HepG2 (cell line): ENCODE measurements at regions not wholly inside any gene's neighbourhood (a gene's known extent, or its start where the extent isn't known, plus 50 kb on each side); places are given as distances from the start of the nearest gene placed in this dataset.

Experiments
- ASH2L ChIP-seq: fragments of 300-600, 200-600 bp; sonication (generic); IDR thresholded peaks from 2 replicates; pipeline ENCODE4 v1.7.0; 2017; ENCODE audit warnings: low read depth, mild to moderate bottlenecking, moderate library complexity, mixed read lengths, low read length; ENCODE audit not compliant: insufficient read length
- CTCF ChIP-seq: sonication (generic); formaldehyde crosslinking; IDR thresholded peaks from 2 replicates; pipeline ENCODE4 v1.5.0; 2020; ENCODE audit warnings: mild to moderate bottlenecking, missing genetic modification reagents, moderate library complexity
- POLR2A ChIP-seq, 2 experiments: IDR thresholded peaks; 2 replicates each; pipeline ENCODE4 v1.6.1; 2011; ENCODE audit warnings: low read depth in 2 of 2, low read length in 2 of 2, mild to moderate bottlenecking in 1 of 2, moderate library complexity in 1 of 2; ENCODE audit not compliant: insufficient read depth in 1 of 2
- RELA ChIP-seq: sonication (generic); formaldehyde crosslinking; IDR thresholded peaks from 2 replicates; pipeline ENCODE4 v1.4.0; 2020; ENCODE audit warnings: missing genetic modification reagents
- RERE ChIP-seq: IDR thresholded peaks from 2 replicates; pipeline ENCODE4 v1.6.1; 2016; ENCODE audit warnings: low read depth, missing genetic modification reagents, missing compliant biosample characterization
- USF2 ChIP-seq, 2 experiments: sonication (generic) in 1 of 2; formaldehyde crosslinking in 1 of 2; IDR thresholded peaks; 2 replicates each; pipeline versions ENCODE4 v1.5.1 to v1.6.1; 2011 to 2020; ENCODE audit warnings: borderline replicate concordance in 1 of 2, low read depth in 1 of 2, low read length in 1 of 2, mild to moderate bottlenecking in 1 of 2, missing genetic modification reagents in 1 of 2, moderate library complexity in 1 of 2
- WIZ ChIP-seq: sonication (generic); formaldehyde crosslinking; IDR thresholded peaks from 2 replicates; pipeline ENCODE4 v1.5.1; 2020; ENCODE audit warnings: mild to moderate bottlenecking, missing genetic modification reagents
- ZBTB43 ChIP-seq: sonication (generic); formaldehyde crosslinking; conservative IDR thresholded peaks from 2 replicates; pipeline ENCODE4 v1.4.0; 2020; ENCODE audit warnings: missing genetic modification reagents
- ZBTB7B ChIP-seq: sonication (generic); formaldehyde crosslinking; IDR thresholded peaks from 2 replicates; pipeline ENCODE4 v1.4.0; 2020; ENCODE audit warnings: missing genetic modification reagents
- ZNF644 ChIP-seq: IDR thresholded peaks from 2 replicates; pipeline ENCODE4 v1.6.1; 2016; ENCODE audit warnings: low read depth
- TF ChIP-seq, protein P1 (sequence below): sonication (generic); formaldehyde crosslinking; IDR thresholded peaks from 2 replicates; pipeline ENCODE4 v1.5.1; 2020; ENCODE audit warnings: mild to moderate bottlenecking, missing genetic modification reagents, moderate library complexity

DNA sequence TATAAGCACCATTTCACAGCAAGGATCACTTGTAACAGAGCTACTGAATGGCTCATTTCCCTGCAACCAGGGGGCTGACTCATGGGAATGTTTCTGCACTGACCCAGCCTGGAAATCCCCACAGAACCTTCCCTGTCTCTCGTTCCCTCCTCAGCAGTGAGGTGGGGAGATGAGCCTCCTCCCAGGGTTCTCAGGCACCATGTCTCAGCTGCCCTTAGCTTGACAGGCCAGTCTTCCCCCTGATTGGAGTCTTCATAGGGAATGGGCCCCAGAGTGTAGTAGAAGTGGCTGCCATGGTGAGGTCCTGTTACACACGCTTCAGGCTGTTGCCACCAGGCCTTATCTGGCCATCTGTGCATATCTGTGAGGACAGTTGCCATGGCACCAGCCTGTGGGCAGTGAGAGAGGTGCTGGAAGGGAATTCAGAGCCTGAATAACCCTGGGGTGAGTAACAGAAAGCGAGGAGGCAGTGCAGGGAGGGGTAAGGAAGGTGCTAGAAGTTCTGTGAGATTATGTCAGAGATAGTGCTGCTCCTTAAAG lies 324.4 kb downstream of the ENC1 start:
- TF ChIP-seq ZBTB7B (CRISPR knock-in tag): no peak
- no peak for TF ChIP-seq ASH2L
- TF ChIP-seq, protein P1, sequence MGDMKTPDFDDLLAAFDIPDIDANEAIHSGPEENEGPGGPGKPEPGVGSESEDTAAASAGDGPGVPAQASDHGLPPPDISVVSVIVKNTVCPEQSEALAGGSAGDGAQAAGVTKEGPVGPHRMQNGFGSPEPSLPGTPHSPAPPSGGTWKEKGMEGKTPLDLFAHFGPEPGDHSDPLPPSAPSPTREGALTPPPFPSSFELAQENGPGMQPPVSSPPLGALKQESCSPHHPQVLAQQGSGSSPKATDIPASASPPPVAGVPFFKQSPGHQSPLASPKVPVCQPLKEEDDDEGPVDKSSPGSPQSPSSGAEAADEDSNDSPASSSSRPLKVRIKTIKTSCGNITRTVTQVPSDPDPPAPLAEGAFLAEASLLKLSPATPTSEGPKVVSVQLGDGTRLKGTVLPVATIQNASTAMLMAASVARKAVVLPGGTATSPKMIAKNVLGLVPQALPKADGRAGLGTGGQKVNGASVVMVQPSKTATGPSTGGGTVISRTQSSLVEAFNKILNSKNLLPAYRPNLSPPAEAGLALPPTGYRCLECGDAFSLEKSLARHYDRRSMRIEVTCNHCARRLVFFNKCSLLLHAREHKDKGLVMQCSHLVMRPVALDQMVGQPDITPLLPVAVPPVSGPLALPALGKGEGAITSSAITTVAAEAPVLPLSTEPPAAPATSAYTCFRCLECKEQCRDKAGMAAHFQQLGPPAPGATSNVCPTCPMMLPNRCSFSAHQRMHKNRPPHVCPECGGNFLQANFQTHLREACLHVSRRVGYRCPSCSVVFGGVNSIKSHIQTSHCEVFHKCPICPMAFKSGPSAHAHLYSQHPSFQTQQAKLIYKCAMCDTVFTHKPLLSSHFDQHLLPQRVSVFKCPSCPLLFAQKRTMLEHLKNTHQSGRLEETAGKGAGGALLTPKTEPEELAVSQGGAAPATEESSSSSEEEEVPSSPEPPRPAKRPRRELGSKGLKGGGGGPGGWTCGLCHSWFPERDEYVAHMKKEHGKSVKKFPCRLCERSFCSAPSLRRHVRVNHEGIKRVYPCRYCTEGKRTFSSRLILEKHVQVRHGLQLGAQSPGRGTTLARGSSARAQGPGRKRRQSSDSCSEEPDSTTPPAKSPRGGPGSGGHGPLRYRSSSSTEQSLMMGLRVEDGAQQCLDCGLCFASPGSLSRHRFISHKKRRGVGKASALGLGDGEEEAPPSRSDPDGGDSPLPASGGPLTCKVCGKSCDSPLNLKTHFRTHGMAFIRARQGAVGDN (CRISPR knock-in tag): no peak
- TF ChIP-seq USF2 (IDR thresholded peaks at IDR 0.05; ENCODE audit: low read depth, low read length): no peak
- TF ChIP-seq USF2 (CRISPR knock-in tag; IDR thresholded peaks at IDR 0.05; ENCODE audit: borderline replicate concordance): no peak
- no peak for TF ChIP-seq POLR2A (IDR thresholded peaks at IDR 0.05; ENCODE audit: insufficient read depth in 1 of 2, low read depth in 2 of 2, low read length in 2 of 2)
- no peak for TF ChIP-seq ZBTB43 (CRISPR knock-in tag)
- TF ChIP-seq RELA (CRISPR knock-in tag): no peak
- no peak for TF ChIP-seq CTCF (CRISPR knock-in tag)
- TF ChIP-seq ZNF644 (CRISPR knock-in tag): no peak
- no peak for TF ChIP-seq WIZ (CRISPR knock-in tag)
- no peak for TF ChIP-seq RERE
